Epithelial cell of proximal tubule (primary cell): ENCODE measurements at regions not wholly inside any gene's neighbourhood (a gene's known extent, or its start where the extent isn't known, plus 50 kb on each side); places are given as distances from the start of the nearest gene placed in this dataset.

Experiments
- DNase-seq: peaks from one replicate; pipeline ENCODE4 v3.0.0-alpha.2; 2011; ENCODE audit warnings: low read depth
- H3K4me3 ChIP-seq: 2 replicates; pipeline ENCODE4 v1.5.1; 2011; ENCODE audit warnings: low read depth, mild to moderate bottlenecking, low read length
- CTCF ChIP-seq: conservative IDR thresholded peaks from 2 replicates; pipeline ENCODE4 v1.5.1; 2012; ENCODE audit warnings: low read depth, mild to moderate bottlenecking, low read length

DNA sequence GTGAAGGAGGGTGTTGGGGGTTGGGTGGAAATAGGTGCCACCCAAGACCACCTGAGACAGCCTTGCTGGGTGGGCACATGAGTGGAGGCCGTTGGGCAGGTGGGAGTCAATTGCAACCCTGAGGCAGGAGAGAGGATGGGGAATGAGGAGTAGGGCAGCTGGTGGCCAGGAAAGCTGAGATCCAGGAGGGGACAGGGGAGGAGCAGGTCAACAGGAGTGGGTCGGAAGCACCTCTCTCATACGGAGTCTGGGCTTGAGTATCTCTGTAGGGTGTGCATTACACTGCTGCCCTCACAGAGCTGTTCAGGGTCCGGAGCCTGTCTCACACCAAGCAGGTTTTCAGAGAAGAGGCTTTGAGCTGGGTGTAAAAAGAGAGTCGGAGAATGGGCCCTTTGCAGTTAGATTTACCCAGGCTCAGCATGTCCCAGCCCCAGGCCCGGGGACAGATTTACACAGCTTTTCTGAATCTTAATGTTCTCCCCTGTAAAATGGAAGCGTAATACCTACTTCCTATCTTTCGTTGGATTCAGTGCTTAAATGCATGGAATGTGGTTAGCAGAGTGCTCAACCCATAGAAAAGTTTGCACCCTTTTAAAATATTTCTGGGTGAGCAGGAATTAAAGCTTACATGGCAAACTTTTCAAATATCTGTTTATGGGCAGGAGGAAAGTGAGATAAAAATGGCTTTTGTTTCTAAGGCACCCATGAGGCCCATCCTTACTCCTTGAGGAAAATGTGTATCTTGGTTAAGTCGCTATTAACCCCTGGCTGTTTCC, 144.0 kb upstream of the MYCN start:
- no peak for DNase-seq
- H3K4me3 ChIP-seq: no peak overlapping the region
- no peak for TF ChIP-seq CTCF

DNA sequence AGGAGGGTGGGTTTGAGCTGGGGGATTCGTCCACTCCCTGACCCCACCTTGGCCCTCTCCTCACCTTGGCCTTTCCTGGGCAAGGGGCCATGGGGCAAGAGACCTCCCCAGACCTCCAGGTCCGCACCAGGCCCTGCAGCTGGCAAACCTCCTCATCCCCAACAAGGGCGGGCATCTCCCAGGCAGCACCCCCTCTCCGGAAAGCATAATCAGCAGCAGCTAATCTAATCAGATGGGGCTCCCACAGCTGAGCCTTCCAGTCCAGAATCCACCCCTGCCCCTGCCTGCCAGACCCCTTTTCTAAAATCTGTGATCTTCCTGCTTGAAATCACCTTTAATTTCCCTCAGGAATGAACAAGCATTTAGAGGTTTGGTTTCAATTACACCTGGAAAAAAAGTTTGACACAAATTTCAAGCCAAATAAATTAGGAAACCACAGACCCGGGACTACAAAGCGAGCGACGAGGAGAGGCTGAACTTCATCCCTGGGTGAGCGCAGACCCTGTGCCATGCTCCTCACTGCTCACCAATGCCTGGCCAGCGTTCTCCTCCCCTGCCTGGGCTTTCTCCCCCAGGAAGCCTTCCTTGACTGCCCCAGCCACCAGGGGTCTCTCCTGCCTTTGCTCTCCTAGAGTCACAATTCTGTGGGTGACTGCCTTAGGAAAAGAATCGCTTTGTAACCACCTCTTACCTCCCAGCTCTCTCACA, 143.0 kb upstream of the MYCN start:
- peak; percentile 54 for TF ChIP-seq CTCF
- no peak for DNase-seq
- H3K4me3 ChIP-seq: no peak overlapping the region

GRCh38 chr2:15797939-15798281, 142.4 kb upstream of the MYCN start:
- DNase-seq: no peak
- no peak for TF ChIP-seq CTCF
- H3K4me3 ChIP-seq: no peak overlapping the region

GRCh38 chr2:15798701-15799431, 141.5 kb upstream of the MYCN start:
- DNase-seq: no peak
- TF ChIP-seq CTCF: no peak
- no peak overlapping the region for H3K4me3 ChIP-seq

GRCh38 chr2:15799432-15799827, 140.9 kb upstream of the MYCN start:
- TF ChIP-seq CTCF: no peak
- DNase-seq: no peak
- no peak overlapping the region for H3K4me3 ChIP-seq

GRCh38 chr2:15800495-15801329, 139.6 kb upstream of the MYCN start:
- no peak for TF ChIP-seq CTCF
- H3K4me3 ChIP-seq: no peak overlapping the region
- no peak for DNase-seq
